ENCODE measurements at regions not wholly inside any gene's neighbourhood (a gene's known extent, or its start where the extent isn't known, plus 50 kb on each side); places are given as distances from the start of the nearest gene placed in this dataset.

GRCh38 chr5:2687746-2688145 is 63.7 kb downstream of the IRX2 start:
- Histone ChIP-seq H3K36me3 (ENCODE audit: control insufficient read depth, insufficient read depth, low read length) (no peaks in the 10 kb centered on the region), H3K27me3 (ENCODE audit: control insufficient read depth, insufficient read depth, low read length) (no peaks in the 10 kb centered on the region; the same call in 1 of the 2 replicates), H3K4me3 (ENCODE audit: low read depth, low read length) (no peak overlapping the region)
- no peak for TF ChIP-seq CTCF (IDR thresholded peaks at IDR 0.05; ENCODE audit: insufficient read depth, low read depth, low read length)
- ChIA-PET POLR2A (no interaction called here), CTCF (no interaction called here)
- no peak for DNase-seq (ENCODE audit: low read depth)

- CTCF ChIA-PET: interaction anchor here (0.9 kb wide), 1 partner anchor 173 kb away, joined by 3 read pairs; no protein-coding TSS in a partner anchor
- POLR2A ChIA-PET: no interaction called here
- H3K4me3 ChIP-seq (ENCODE audit: low read depth, low read length): no peak overlapping the region
- DNase-seq (ENCODE audit: low read depth): no peak
- H3K27me3 ChIP-seq (ENCODE audit: control insufficient read depth, insufficient read depth, low read length): no peaks in the 10 kb centered on the region; the same call in 1 of the 2 replicates
- TF ChIP-seq CTCF (IDR thresholded peaks at IDR 0.05; ENCODE audit: insufficient read depth, low read depth, low read length): no peak
- no peaks in the 10 kb centered on the region for H3K36me3 ChIP-seq (ENCODE audit: control insufficient read depth, insufficient read depth, low read length)
These were observed 65.0 kb downstream of the IRX2 start for GRCh38 chr5:2686321-2687124.

GRCh38 chr5:2685651-2686272 is 65.7 kb downstream of the IRX2 start:
- TF ChIP-seq CTCF (IDR thresholded peaks at IDR 0.05; ENCODE audit: insufficient read depth, low read depth, low read length): no peak
- ChIA-PET CTCF (no interaction called here), POLR2A (no interaction called here)
- DNase-seq (ENCODE audit: low read depth): no peak
- H3K36me3 ChIP-seq (ENCODE audit: control insufficient read depth, insufficient read depth, low read length): no peaks in the 10 kb centered on the region
- no peaks in the 10 kb centered on the region; the same call in 1 of the 2 replicates for H3K27me3 ChIP-seq (ENCODE audit: control insufficient read depth, insufficient read depth, low read length)
- H3K4me3 ChIP-seq (ENCODE audit: low read depth, low read length): no peak overlapping the region

GRCh38 chr5:2684606-2685005 is 66.9 kb downstream of the IRX2 start:
- no peaks in the 10 kb centered on the region; the same call in 1 of the 2 replicates for H3K27me3 ChIP-seq (ENCODE audit: control insufficient read depth, insufficient read depth, low read length)
- no peaks in the 10 kb centered on the region for H3K36me3 ChIP-seq (ENCODE audit: control insufficient read depth, insufficient read depth, low read length)
- CTCF ChIA-PET: no interaction called here
- TF ChIP-seq CTCF (IDR thresholded peaks at IDR 0.05; ENCODE audit: insufficient read depth, low read depth, low read length): no peak
- H3K4me3 ChIP-seq (ENCODE audit: low read depth, low read length): no peak overlapping the region
- POLR2A ChIA-PET: no interaction called here
- DNase-seq (ENCODE audit: low read depth): no peak

GRCh38 chr5:2683720-2684119 is 67.8 kb downstream of the IRX2 start:
- POLR2A ChIA-PET: no interaction called here
- TF ChIP-seq CTCF (IDR thresholded peaks at IDR 0.05; ENCODE audit: insufficient read depth, low read depth, low read length): no peak
- Histone ChIP-seq H3K36me3 (ENCODE audit: control insufficient read depth, insufficient read depth, low read length) (no peaks in the 10 kb centered on the region), H3K27me3 (ENCODE audit: control insufficient read depth, insufficient read depth, low read length) (no peaks in the 10 kb centered on the region), H3K4me3 (ENCODE audit: low read depth, low read length) (no peak overlapping the region)
- CTCF ChIA-PET: no interaction called here
- no peak for DNase-seq (ENCODE audit: low read depth)

Data from BJ (cell line).